Transverse colon (tissue), 3 donors: ENCODE measurements at regions not wholly inside any gene's neighbourhood (a gene's known extent, or its start where the extent isn't known, plus 50 kb on each side); places are given as distances from the start of the nearest gene placed in this dataset.

Source experiments
- CTCF ChIP-seq, 5 experiments: fragments of 200-600 bp in 3 of 5; fragments of 450-650 bp in 2 of 5; sonication (generic) in 3 of 5; IDR thresholded peaks; 1 replicate in 2 of 5; 2 replicates in 3 of 5; pipeline ENCODE4 v1.5.1; 2016 to 2017; ENCODE audit warnings: antibody characterized with exemption in 5 of 5, inconsistent platforms in 3 of 5, mild to moderate bottlenecking in 2 of 5, moderate library complexity in 1 of 5
- POLR2A ChIP-seq: fragments of 450-650 bp; IDR thresholded peaks from one replicate; pipeline ENCODE4 v1.6.1; 2016; ENCODE audit warnings: antibody characterized with exemption, mild to moderate bottlenecking, moderate library complexity

GRCh38 chrX:99938464-99938863, 471.6 kb downstream of the PCDH19 start:
- TF ChIP-seq CTCF (IDR thresholded peaks at IDR 0.05) (no peak), POLR2A (no peak)
